AG09309 (cell line): ENCODE measurements at regions not wholly inside any gene's neighbourhood (a gene's known extent, or its start where the extent isn't known, plus 50 kb on each side); places are given as distances from the start of the nearest gene placed in this dataset.
"Not testable (repeated sequence)": the region's sequence is repeated elsewhere in the genome, so short reads cannot be mapped to it uniquely, and the experiment has no call there.

Experiments used
- DNase-seq: peaks from one replicate; pipeline ENCODE4 v3.0.0-alpha.2; 2010; ENCODE audit warnings: low read depth
- H3K4me3 ChIP-seq: 2 replicates; pipeline ENCODE4 v1.5.1; 2011; ENCODE audit warnings: mild to moderate bottlenecking, low read depth, low read length, moderate library complexity; ENCODE audit not compliant: control insufficient read depth
- CTCF ChIP-seq: IDR thresholded peaks from 2 replicates; pipeline ENCODE4 v1.5.1; 2011; ENCODE audit warnings: mild to moderate bottlenecking, low read depth, low read length, inconsistent platforms; ENCODE audit not compliant: insufficient read depth, control insufficient read depth; ENCODE audit errors: missing control alignments

GRCh38 chr4:175308236-175308635 is 390.1 kb downstream of the ADAM29 start:
- no peak for TF ChIP-seq CTCF
- DNase-seq = no peak

DNA sequence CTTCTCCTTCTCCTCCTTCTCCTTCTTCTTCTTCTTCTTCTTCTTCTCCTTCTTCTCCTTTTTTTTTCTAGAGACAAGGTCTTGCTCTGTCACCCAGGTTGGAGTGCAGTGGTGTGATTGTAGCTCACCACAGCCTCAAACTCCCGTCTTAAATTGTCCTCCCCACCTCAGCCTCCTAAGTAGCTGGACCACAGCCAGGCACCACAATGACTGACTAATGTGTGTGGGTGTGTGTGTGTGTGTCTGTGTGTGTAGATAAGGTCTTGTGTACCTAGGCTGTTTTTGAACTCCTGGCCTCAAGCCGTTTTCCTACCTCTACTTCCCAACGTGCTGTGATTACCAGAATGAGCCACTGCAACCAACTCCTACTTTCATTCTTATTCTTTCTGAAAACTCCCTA is 390.9 kb downstream of the ADAM29 start:
- no peak for TF ChIP-seq CTCF
- H3K4me3 ChIP-seq = no peak overlapping the region
- no peak for DNase-seq

More at GRCh38 chr4:175308236-175308635, 390.1 kb downstream of the ADAM29 start:
- H3K4me3 ChIP-seq = no peak overlapping the region

GRCh38 chr4:175325230-175325629 is 407.1 kb downstream of the ADAM29 start:
- no peak overlapping the region for H3K4me3 ChIP-seq
- no peak for TF ChIP-seq CTCF
- no peak for DNase-seq

- TF ChIP-seq CTCF = no peak
- no peak for DNase-seq
- H3K4me3 ChIP-seq = no peak overlapping the region
Measured at GRCh38 chr4:175326796-175327195, 408.6 kb downstream of the ADAM29 start.

- peak; percentile 11 for DNase-seq
- TF ChIP-seq CTCF = no peak
- no peak overlapping the region for H3K4me3 ChIP-seq
Measured at GRCh38 chr4:175330236-175330635, 412.1 kb downstream of the ADAM29 start.

GRCh38 chr4:175330652-175331051 is 412.5 kb downstream of the ADAM29 start:
- no peak for TF ChIP-seq CTCF
- no peak overlapping the region for H3K4me3 ChIP-seq
- no peak for DNase-seq

DNA sequence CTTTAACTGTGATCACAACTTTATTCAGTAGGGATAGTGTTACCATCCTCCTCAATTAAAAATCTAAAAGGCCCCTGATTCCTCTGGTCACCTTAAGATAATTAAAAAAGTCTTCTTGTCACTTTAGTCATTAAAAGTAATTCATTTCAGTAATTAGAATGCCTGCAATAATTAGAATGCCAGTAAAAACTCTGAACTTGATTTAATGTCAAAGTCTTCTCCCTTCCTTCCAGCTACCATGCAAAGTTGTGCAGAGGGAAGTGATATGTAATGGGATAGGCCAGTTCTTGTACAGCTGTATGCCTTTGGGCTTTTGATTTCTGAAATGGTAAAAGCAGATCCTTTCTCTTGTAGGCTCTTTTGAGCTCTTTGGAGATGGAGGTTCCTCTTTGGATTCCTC is 417.2 kb downstream of the ADAM29 start:
- H3K4me3 ChIP-seq = no peak overlapping the region
- DNase-seq = no peak
- TF ChIP-seq CTCF = no peak

- not testable (repeated sequence) for DNase-seq, H3K4me3 ChIP-seq
Measured at GRCh38 chr4:175336570-175336969, 418.4 kb downstream of the ADAM29 start.
